GM12801 (cell line): ENCODE measurements at regions not wholly inside any gene's neighbourhood (a gene's known extent, or its start where the extent isn't known, plus 50 kb on each side); places are given as distances from the start of the nearest gene placed in this dataset.

Experiments
- TF ChIP-seq, protein P1 (sequence below): IDR thresholded peaks from one replicate; pipeline ENCODE4 v1.5.1; 2011; ENCODE audit warnings: control low read depth; ENCODE audit not compliant: insufficient read length; ENCODE audit errors: extremely low read depth

DNA sequence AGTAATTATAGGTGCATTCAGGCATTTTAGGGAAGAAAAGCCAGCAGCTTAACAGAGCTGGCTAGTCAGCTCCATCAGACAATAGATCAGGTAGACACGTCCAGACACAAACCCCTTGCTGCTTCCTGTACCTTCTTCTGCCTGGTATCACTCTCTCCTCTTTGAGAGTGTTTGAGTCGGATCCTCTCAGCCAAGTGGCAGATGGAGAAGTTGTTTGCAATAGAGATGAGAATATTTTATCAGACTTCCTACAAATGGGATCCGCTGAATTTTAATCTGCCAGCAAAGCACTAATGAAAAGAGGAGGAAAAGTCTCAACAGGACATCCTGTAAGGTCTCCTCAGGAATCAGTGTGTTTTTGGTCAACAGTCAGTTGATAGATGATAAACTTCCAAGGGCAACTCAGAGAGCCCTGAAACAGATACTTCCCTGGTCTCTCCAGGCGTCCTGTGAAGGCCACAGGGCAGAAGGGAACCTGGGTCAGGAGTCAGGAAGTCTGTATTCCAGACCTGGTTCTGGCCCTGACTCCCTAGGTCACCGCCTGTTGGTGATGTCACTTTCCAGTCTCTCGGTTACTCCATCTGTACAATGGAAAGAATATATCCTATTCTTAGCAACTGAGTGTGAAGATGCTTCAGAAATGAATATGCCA, 62.1 kb upstream of the PROX1 start:
- TF ChIP-seq, protein P1, sequence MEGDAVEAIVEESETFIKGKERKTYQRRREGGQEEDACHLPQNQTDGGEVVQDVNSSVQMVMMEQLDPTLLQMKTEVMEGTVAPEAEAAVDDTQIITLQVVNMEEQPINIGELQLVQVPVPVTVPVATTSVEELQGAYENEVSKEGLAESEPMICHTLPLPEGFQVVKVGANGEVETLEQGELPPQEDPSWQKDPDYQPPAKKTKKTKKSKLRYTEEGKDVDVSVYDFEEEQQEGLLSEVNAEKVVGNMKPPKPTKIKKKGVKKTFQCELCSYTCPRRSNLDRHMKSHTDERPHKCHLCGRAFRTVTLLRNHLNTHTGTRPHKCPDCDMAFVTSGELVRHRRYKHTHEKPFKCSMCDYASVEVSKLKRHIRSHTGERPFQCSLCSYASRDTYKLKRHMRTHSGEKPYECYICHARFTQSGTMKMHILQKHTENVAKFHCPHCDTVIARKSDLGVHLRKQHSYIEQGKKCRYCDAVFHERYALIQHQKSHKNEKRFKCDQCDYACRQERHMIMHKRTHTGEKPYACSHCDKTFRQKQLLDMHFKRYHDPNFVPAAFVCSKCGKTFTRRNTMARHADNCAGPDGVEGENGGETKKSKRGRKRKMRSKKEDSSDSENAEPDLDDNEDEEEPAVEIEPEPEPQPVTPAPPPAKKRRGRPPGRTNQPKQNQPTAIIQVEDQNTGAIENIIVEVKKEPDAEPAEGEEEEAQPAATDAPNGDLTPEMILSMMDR: no peak

DNA sequence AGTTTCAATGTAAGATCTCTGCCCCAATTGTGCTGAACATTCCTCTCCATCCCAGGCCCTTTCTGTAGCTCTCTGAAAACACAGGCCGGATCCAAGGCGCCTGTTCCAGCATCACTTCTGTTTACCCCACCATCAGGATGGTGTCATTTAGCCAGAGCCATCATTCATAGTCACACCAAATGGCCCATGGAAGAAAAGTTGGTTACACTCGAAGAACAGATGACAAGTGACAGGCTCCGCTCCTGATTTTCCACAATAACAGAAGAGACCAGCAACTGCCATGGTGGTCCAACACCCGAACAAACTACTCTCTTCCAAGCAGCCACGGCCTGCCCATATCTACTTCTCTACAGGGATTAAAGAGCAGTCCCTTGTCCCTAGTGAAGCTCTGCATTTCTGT, 59.9 kb upstream of the PROX1 start:
- TF ChIP-seq, protein P1: no peak

DNA sequence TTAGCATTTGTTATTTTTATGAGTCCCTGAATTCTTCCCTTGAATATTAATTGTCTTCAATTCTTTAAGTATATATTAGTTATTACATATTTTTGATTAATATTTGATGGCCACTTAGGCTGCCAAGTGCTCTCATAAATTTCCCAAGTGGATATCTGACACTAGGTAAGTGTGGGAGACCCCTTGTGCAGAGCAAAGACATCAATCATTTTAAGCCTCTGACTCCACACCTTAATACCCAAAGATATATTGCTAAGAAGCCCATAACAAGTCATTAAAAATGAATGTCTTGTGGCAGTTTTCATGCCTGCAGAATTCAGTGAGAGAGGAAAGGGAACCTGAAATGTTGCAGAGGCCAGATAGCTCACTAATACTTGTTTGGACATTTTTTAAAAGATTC, 58.4 kb upstream of the PROX1 start:
- TF ChIP-seq, protein P1: no peak

DNA sequence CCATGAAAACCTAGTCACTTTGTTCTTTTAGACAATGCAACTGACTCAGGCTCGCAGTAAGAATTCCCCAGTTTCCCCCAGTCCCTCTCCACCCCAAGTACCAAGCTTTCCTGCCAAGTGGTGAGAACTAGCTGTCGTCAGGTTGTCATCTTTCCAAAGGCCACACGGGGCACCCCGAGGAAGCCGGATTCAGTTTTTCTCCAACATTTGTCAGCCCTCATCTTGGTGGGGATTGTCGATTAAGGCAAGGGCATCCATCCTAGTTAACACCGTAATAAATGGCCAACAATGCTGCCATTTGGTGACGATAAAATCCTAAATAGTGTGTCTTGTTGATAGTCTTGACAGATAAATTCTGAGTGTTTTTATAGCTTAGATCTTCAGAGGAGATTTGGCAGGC, 55.9 kb upstream of the PROX1 start:
- TF ChIP-seq, protein P1: no peak

DNA sequence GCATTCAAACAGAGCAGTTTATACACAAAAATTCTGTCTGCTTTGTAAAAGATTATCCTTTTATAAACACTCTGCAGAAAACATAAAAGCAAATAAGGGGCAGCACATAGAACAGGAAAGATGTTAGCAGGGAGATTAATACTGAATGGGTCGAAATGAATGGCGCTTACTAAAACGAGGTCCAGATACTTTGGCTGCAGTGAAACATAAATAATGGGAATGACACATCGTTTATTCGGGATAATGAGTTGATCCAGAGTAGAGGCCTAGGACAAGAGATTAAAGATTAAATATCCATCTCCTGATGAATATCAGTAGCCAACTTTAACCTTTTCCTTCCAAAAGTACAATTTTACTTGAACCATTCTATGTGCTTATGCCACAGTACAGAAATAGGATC, 54.4 kb upstream of the PROX1 start:
- TF ChIP-seq, protein P1: no peak

DNA sequence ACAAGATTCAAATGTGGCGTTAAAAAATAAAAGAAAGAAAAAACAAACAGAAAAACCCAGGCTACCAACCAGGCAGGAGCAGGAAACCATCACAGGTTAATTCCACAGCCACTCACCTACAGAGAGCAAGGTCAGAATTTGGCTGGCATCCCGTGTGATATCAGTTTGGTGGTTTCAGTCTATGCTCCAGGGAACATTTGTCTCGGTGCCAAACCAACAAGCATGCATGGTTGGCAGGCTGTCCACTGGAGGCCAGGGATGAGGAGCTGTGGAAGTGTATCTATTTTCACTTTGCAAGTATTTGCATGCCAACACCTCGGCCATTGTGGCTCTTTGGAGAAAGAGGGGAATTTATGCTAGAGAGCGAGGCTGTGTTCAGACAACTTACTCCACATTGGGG, 53.1 kb upstream of the PROX1 start:
- TF ChIP-seq, protein P1: no peak

DNA sequence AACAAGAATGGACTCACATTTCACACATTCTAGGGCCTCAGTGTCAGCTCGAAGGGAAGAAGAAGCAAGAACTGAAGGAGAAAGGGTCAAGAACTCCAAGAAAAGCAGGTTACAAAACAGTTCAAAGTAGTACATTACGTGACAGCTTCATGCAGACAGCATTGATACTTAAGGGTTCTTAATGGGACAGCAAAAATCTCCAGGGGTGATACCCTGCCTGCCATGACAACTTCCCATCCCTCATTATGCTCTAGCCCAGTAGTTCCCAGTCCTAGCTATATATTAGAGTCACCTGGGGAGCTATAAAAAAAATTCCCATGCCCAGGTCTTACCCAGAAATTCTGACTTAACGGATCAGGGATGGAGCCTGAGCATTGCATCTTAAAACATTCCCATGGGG, 51.2 kb upstream of the PROX1 start:
- TF ChIP-seq, protein P1: no peak
